ENCODE measurements at regions not wholly inside any gene's neighbourhood (a gene's known extent, or its start where the extent isn't known, plus 50 kb on each side); places are given as distances from the start of the nearest gene placed in this dataset.

- FAIRE-seq (no peak), ATAC-seq (no peak), DNase-seq (ENCODE audit: extremely low read depth in 1 of 4, low spot score in 3 of 4) (no peak)
- Histone ChIP-seq H3K27ac (ENCODE audit: extremely low read depth, low read depth, low read length) (no peak overlapping the region), H2AFZ (ENCODE audit: low read depth, low read length) (no peak overlapping the region), H3K9me3 (replicated peaks; ENCODE audit: control insufficient read depth, insufficient read depth, low read depth, low read length) (no peaks in the 10 kb centered on the region), H3K9me1 (ENCODE audit: control insufficient read depth, insufficient read depth, low read length) (no peaks in the 10 kb centered on the region), H3K79me2 (ENCODE audit: control insufficient read depth, insufficient read depth, low read length) (no peaks in the 10 kb centered on the region), H3K9ac (ENCODE audit: insufficient read depth in 1 of 2, low read depth in 2 of 2, low read length in 2 of 2) (no peak overlapping the region), H3K4me2 (ENCODE audit: insufficient read depth, low read length) (no peak overlapping the region), H3K27me3 (ENCODE audit: control insufficient read depth in 2 of 2, insufficient read depth in 2 of 2, low read length in 2 of 2) (peaks cover 0 to 6% of the 10 kb centered on the region in 2 experiments; a peak in 3 of 5 replicates), H3K4me1 (replicated peaks in 1 of 2; ENCODE audit: control insufficient read depth in 2 of 2, insufficient read depth in 2 of 2, low read length in 2 of 2) (no peaks in the 10 kb centered on the region), H4K20me1 (replicated peaks; ENCODE audit: control insufficient read depth, insufficient read depth, low read length) (peaks cover 6% of the 10 kb centered on the region; the same call in 1 of the 2 replicates), H3K4me3 (no peak overlapping the region), H3K36me3 (ENCODE audit: control insufficient read depth, insufficient read depth, low read length) (no peaks in the 10 kb centered on the region)
- in situ Hi-C loops (cut with MboI) = no loop called here
- ChIA-PET POLR2A (interaction anchor here (0.6 to 0.7 kb wide), 2 partner anchors 20 to 433 kb away, joined by 3 read pairs; no protein-coding TSS in a partner anchor), CTCF (ENCODE audit: low intra/inter-chr PET ratio) (interaction anchor here (1.0 kb wide), 1 partner anchor 569 kb away, joined by 5 read pairs; no protein-coding TSS in a partner anchor)
- BruUV-seq (replicated peaks) = no TSS peak
- intact Hi-C loops (cut with micrococcal nuclease) = loop anchor here (5.0 kb wide), 1 partner anchor 179 kb away; no protein-coding TSS in a partner anchor
- WGBS (ENCODE audit: insufficient coverage, low coverage, missing lambda C conversion rate) = 0% methylated on average over 4 of the region's 4 CpGs
- no peak for TF ChIP-seq HIVEP1 (CRISPR knock-in tag; IDR thresholded peaks at IDR 0.05)
- TF ChIP-seq ZNF830 (CRISPR knock-in tag; IDR thresholded peaks at IDR 0.05) = no peak
- TF ChIP-seq RB1 (IDR thresholded peaks at IDR 0.05; ENCODE audit: low read depth) = no peak
- no peak for TF ChIP-seq ARID4B (CRISPR knock-in tag; IDR thresholded peaks at IDR 0.05)
- TF ChIP-seq ZBTB43 (CRISPR knock-in tag; IDR thresholded peaks at IDR 0.05) = no peak
- no peak for TF ChIP-seq LARP7 (IDR thresholded peaks at IDR 0.05)
- no peak for TF ChIP-seq PTTG1 (tag; IDR thresholded peaks at IDR 0.05; ENCODE audit: low read depth)
- TF ChIP-seq RFX1 (IDR thresholded peaks at IDR 0.05) = no peak
- TF ChIP-seq, protein P1, sequence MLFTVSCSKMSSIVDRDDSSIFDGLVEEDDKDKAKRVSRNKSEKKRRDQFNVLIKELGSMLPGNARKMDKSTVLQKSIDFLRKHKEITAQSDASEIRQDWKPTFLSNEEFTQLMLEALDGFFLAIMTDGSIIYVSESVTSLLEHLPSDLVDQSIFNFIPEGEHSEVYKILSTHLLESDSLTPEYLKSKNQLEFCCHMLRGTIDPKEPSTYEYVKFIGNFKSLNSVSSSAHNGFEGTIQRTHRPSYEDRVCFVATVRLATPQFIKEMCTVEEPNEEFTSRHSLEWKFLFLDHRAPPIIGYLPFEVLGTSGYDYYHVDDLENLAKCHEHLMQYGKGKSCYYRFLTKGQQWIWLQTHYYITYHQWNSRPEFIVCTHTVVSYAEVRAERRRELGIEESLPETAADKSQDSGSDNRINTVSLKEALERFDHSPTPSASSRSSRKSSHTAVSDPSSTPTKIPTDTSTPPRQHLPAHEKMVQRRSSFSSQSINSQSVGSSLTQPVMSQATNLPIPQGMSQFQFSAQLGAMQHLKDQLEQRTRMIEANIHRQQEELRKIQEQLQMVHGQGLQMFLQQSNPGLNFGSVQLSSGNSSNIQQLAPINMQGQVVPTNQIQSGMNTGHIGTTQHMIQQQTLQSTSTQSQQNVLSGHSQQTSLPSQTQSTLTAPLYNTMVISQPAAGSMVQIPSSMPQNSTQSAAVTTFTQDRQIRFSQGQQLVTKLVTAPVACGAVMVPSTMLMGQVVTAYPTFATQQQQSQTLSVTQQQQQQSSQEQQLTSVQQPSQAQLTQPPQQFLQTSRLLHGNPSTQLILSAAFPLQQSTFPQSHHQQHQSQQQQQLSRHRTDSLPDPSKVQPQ (CRISPR knock-in tag; IDR thresholded peaks at IDR 0.05; ENCODE audit: borderline replicate concordance) = no peak
- no peak for TF ChIP-seq CCNT2 (IDR thresholded peaks at IDR 0.05; ENCODE audit: borderline replicate concordance, extremely low read depth, insufficient read length, low read depth, low read length)
- TF ChIP-seq, protein P2, sequence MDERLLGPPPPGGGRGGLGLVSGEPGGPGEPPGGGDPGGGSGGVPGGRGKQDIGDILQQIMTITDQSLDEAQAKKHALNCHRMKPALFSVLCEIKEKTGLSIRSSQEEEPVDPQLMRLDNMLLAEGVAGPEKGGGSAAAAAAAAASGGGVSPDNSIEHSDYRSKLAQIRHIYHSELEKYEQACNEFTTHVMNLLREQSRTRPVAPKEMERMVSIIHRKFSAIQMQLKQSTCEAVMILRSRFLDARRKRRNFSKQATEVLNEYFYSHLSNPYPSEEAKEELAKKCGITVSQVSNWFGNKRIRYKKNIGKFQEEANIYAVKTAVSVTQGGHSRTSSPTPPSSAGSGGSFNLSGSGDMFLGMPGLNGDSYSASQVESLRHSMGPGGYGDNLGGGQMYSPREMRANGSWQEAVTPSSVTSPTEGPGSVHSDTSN (CRISPR knock-in tag; IDR thresholded peaks at IDR 0.05; ENCODE audit: low read depth) = no peak
- TF ChIP-seq, protein P2 (tag; conservative IDR thresholded peaks at IDR 0.05; ENCODE audit: low read depth) = no peak
Observed at GRCh38 chr17:73998249-73998648, 205.2 kb upstream of the RPL38 start.
